ENCODE measurements at regions not wholly inside any gene's neighbourhood (a gene's known extent, or its start where the extent isn't known, plus 50 kb on each side); places are given as distances from the start of the nearest gene placed in this dataset.
A peak's percentile ranks its signal among the peaks of the same experiment; 100 is the strongest.

DNA sequence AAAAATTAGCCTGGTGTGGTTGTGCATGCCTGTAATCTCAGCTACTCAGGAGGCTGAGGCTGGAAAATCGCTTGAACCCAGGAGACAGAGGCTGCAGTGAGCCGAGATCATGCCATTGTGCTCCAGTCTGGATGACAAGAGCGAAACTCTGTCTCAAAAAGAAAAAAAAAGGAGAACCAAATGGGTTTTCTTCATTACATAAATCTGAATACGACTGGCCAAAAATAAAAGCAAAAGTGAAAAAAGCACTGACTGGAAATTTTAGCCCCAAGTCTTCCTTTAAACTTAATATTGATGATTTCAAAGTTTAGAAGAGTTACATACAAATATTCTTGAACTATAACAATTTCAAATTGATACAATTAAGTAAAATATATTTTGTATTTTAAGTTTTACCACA, 249.5 kb upstream of the STARD13 start:
- CTCF ChIA-PET: no interaction called here

DNA sequence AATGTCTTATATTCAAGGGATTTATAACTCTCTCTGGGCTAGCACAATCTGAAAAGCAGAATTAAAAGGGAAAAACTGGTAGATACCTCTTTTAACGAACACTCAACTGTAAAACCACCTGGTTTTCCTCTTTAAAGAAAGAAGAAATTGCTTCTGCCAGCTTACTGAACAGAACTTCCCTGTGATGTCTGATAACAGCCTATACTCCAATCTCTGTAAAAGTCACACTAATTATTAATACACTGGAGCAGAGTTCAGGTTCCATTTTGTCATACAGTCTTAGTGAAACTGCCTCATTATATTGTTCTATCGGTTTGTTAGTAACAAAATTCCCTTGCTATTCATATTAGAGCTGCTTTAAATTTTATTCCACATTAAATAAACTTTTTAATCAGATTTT, 251.0 kb upstream of the STARD13 start:
- peaks cover 21% of the 10 kb centered on the region for H3K4me1 Mint-ChIP-seq
- Histone ChIP-seq H2AFZ (ENCODE audit: insufficient read depth, low read depth, low read length, poor library complexity, severe bottlenecking) (peak overlapping the region; percentile 18), H3K4me3 (ENCODE audit: control extremely low read depth in 1 of 5, extremely low read depth in 1 of 5, insufficient read depth in 1 of 5, low read depth in 2 of 5, low read length in 4 of 5) (no peak overlapping the region), H3K36me3 (replicated peaks in 1 of 2; ENCODE audit: control extremely low read depth in 1 of 2, control insufficient read depth in 1 of 2, extremely low read depth in 1 of 2, insufficient read depth in 2 of 2, low read length in 1 of 2) (no peaks in the 10 kb centered on the region), H3K4me1 (ENCODE audit: control insufficient read depth in 2 of 2, insufficient read depth in 2 of 2, low read length in 2 of 2) (peaks cover 16 to 30% of the 10 kb centered on the region in 2 donors), H3K27me3 (replicated peaks in 1 of 4; ENCODE audit: control extremely low read depth in 1 of 4, control insufficient read depth in 3 of 4, insufficient read depth in 4 of 4, low read length in 3 of 4) (no peaks in the 10 kb centered on the region), H4K20me1 (ENCODE audit: control insufficient read depth, insufficient read depth, low read length, poor library complexity, severe bottlenecking) (no peaks in the 10 kb centered on the region), H3K4me2 (replicated peaks; ENCODE audit: low read depth, low read length, poor library complexity, severe bottlenecking) (peak overlapping the region; percentile 22), H3K27ac (ENCODE audit: low read length in 2 of 2) (no peak overlapping the region), H3K79me2 (ENCODE audit: control insufficient read depth, insufficient read depth, low read length) (peaks cover 10% of the 10 kb centered on the region), H3K9me3 (ENCODE audit: control extremely low read depth in 1 of 3, control insufficient read depth in 2 of 3, insufficient read depth in 1 of 3, low read length in 2 of 3) (no peaks in the 10 kb centered on the region), H3K9ac (ENCODE audit: low read length) (no peak overlapping the region)
- DNase-seq (no peak), ATAC-seq (ENCODE audit: low read depth) (no peak)
- ChIA-PET CTCF (interaction anchor here (1.2 kb wide), 1 partner anchor 10 kb away, joined by 3 read pairs; no protein-coding TSS in a partner anchor), POLR2A (no interaction called here)
- no peak overlapping the region for H3K4me3 Mint-ChIP-seq
- no peaks in the 10 kb centered on the region for H3K27me3 Mint-ChIP-seq
- H3K27ac Mint-ChIP-seq: no peak overlapping the region
- intact Hi-C loops (cut with micrococcal nuclease): no loop called here
- no peak for TF ChIP-seq EZH2 (IDR thresholded peaks at IDR 0.05; ENCODE audit: borderline replicate concordance, insufficient read depth, low read depth, low read length, poor library complexity, severe bottlenecking)
- TF ChIP-seq, protein P1, sequence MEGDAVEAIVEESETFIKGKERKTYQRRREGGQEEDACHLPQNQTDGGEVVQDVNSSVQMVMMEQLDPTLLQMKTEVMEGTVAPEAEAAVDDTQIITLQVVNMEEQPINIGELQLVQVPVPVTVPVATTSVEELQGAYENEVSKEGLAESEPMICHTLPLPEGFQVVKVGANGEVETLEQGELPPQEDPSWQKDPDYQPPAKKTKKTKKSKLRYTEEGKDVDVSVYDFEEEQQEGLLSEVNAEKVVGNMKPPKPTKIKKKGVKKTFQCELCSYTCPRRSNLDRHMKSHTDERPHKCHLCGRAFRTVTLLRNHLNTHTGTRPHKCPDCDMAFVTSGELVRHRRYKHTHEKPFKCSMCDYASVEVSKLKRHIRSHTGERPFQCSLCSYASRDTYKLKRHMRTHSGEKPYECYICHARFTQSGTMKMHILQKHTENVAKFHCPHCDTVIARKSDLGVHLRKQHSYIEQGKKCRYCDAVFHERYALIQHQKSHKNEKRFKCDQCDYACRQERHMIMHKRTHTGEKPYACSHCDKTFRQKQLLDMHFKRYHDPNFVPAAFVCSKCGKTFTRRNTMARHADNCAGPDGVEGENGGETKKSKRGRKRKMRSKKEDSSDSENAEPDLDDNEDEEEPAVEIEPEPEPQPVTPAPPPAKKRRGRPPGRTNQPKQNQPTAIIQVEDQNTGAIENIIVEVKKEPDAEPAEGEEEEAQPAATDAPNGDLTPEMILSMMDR (IDR thresholded peaks at IDR 0.05): no peak
- 0% methylated on average over 1 of the region's 2 CpGs for WGBS (ENCODE audit: insufficient coverage)
- peaks cover 2% of the 10 kb centered on the region for H3K9me3 Mint-ChIP-seq (ENCODE audit: insufficient read depth)

More for the DNA sequence above, 249.5 kb upstream of the STARD13 start:
- Mint-ChIP-seq H3K4me3 (peak overlapping the region; percentile 44), H3K27me3 (peaks cover 6% of the 10 kb centered on the region), H3K4me1 (peaks cover 15% of the 10 kb centered on the region), H3K9me3 (ENCODE audit: insufficient read depth) (no peaks in the 10 kb centered on the region), H3K27ac (no peak overlapping the region)
- TF ChIP-seq, protein P1 (IDR thresholded peaks at IDR 0.05): no peak
- TF ChIP-seq EZH2 (IDR thresholded peaks at IDR 0.05; ENCODE audit: borderline replicate concordance, insufficient read depth, low read depth, low read length, poor library complexity, severe bottlenecking): no peak
- Histone ChIP-seq H3K79me2 (ENCODE audit: control insufficient read depth, insufficient read depth, low read length) (peaks cover 10% of the 10 kb centered on the region), H3K9me3 (ENCODE audit: control extremely low read depth in 1 of 3, control insufficient read depth in 2 of 3, insufficient read depth in 1 of 3, low read length in 2 of 3) (peaks cover 0 to 3% (median 0%) of the 10 kb centered on the region in 3 donors), H3K9ac (ENCODE audit: low read length) (peak overlapping the region; percentile 23), H3K4me2 (replicated peaks; ENCODE audit: low read depth, low read length, poor library complexity, severe bottlenecking) (peak overlapping the region; percentile 46), H3K4me3 (ENCODE audit: control extremely low read depth in 1 of 5, extremely low read depth in 1 of 5, insufficient read depth in 1 of 5, low read depth in 2 of 5, low read length in 4 of 5) (peak overlapping the region in 1 of 5 experiments; percentile 44), H3K36me3 (replicated peaks in 1 of 2; ENCODE audit: control extremely low read depth in 1 of 2, control insufficient read depth in 1 of 2, extremely low read depth in 1 of 2, insufficient read depth in 2 of 2, low read length in 1 of 2) (no peaks in the 10 kb centered on the region), H3K27me3 (replicated peaks in 1 of 4; ENCODE audit: control extremely low read depth in 1 of 4, control insufficient read depth in 3 of 4, insufficient read depth in 4 of 4, low read length in 3 of 4) (no peaks in the 10 kb centered on the region), H4K20me1 (ENCODE audit: control insufficient read depth, insufficient read depth, low read length, poor library complexity, severe bottlenecking) (no peaks in the 10 kb centered on the region), H3K27ac (ENCODE audit: low read length in 2 of 2) (peak overlapping the region in 1 of 2 donors; percentile 46), H3K4me1 (ENCODE audit: control insufficient read depth in 2 of 2, insufficient read depth in 2 of 2, low read length in 2 of 2) (peaks cover 11 to 21% of the 10 kb centered on the region in 2 donors), H2AFZ (ENCODE audit: insufficient read depth, low read depth, low read length, poor library complexity, severe bottlenecking) (peak overlapping the region; percentile 40)
- POLR2A ChIA-PET: no interaction called here
- ATAC-seq (ENCODE audit: low read depth): no peak
- WGBS (ENCODE audit: insufficient coverage): 40% methylated on average over 1 of the region's 4 CpGs
- peak; percentile 25 for DNase-seq
- intact Hi-C loops (cut with micrococcal nuclease): no loop called here

All from B cell (primary cell).